OCI-LY7 (cell line): ENCODE measurements at regions not wholly inside any gene's neighbourhood (a gene's known extent, or its start where the extent isn't known, plus 50 kb on each side); places are given as distances from the start of the nearest gene placed in this dataset.

Experiments
- BruUV-seq: library from RNA; stranded (reverse); fragments of 400-500 nt; replicated peaks from 2 replicates; lab custom pipeline; 2021; lab: Mats Ljungman, UMichigan
- CTCF ChIA-PET: fragments of 300-600 bp; sonication (Branson Sonifier 250); formaldehyde crosslinking; loops from one replicate; lab custom pipeline; 2022; ENCODE audit warnings: antibody characterized with exemption; ENCODE audit not compliant: unreplicated experiment; lab: Charles Lee
- POLR2A ChIA-PET: fragments of 300-600 bp; sonication (Branson Sonifier 250); formaldehyde crosslinking; loops from one replicate; lab custom pipeline; 2022; ENCODE audit warnings: antibody characterized with exemption; lab: Charles Lee
- DNase-seq: peaks from one replicate; pipeline ENCODE4 v3.0.0-alpha.2; 2015; ENCODE audit warnings: low spot score
- H2AFZ ChIP-seq: fragments of 200-600 bp; sonication (generic), shearing (Covaris generic); 2 replicates; pipeline ENCODE4 v1.6.1; 2014; ENCODE audit warnings: mild to moderate bottlenecking, antibody characterized with exemption, low read length, moderate library complexity
- H3K27ac ChIP-seq: fragments of 200-600 bp; sonication (generic); 2 replicates; pipeline ENCODE4 v1.5.1; 2014; ENCODE audit warnings: mixed run types, low read depth, mild to moderate bottlenecking, moderate library complexity, low read length, inconsistent platforms; ENCODE audit not compliant: poor library complexity, severe bottlenecking
- H3K36me3 ChIP-seq: fragments of 200-600 bp; sonication (generic); 2 replicates; pipeline ENCODE4 v1.6.1; 2014; ENCODE audit warnings: mild to moderate bottlenecking, antibody characterized with exemption, low read length, moderate library complexity, mixed read lengths; ENCODE audit not compliant: insufficient read depth
- H3K4me1 ChIP-seq: fragments of 200-600 bp; sonication (generic); 2 replicates; pipeline ENCODE4 v1.5.1; 2014; ENCODE audit warnings: mild to moderate bottlenecking, low read length; ENCODE audit not compliant: insufficient read depth, poor library complexity, severe bottlenecking
- H3K4me2 ChIP-seq: fragments of 200-600 bp; sonication (generic); 2 replicates; pipeline ENCODE4 v1.6.1; 2014; ENCODE audit warnings: mild to moderate bottlenecking, low read length
- H3K4me3 ChIP-seq: fragments of 200-600 bp; sonication (generic); 2 replicates; pipeline ENCODE4 v1.5.1; 2014; ENCODE audit warnings: mild to moderate bottlenecking, low read depth, low read length; ENCODE audit not compliant: poor library complexity, severe bottlenecking
- H3K79me2 ChIP-seq: fragments of 200-600 bp; sonication (generic); 2 replicates; pipeline ENCODE4 v1.6.1; 2016; ENCODE audit warnings: low read depth, mild to moderate bottlenecking, low read length, moderate library complexity, mixed read lengths; ENCODE audit not compliant: insufficient read depth
- H3K9me2 ChIP-seq: fragments of 200-600 bp; sonication (generic); 2 replicates; pipeline ENCODE4 v1.6.1; 2016; ENCODE audit warnings: mild to moderate bottlenecking, low read length, mixed read lengths; ENCODE audit not compliant: insufficient read depth
- H3K9me3 ChIP-seq: fragments of 200-600 bp; sonication (generic); 2 replicates; pipeline ENCODE4 v1.6.1; 2014; ENCODE audit warnings: mild to moderate bottlenecking, mixed run types, low read length, mixed read lengths
- H4K20me1 ChIP-seq: fragments of 200-600 bp; sonication (generic); 2 replicates; pipeline ENCODE4 v1.6.1; 2014; ENCODE audit warnings: mild to moderate bottlenecking, antibody characterized with exemption, low read length, moderate library complexity, mixed read lengths; ENCODE audit not compliant: insufficient read depth
- EZH2phosphoT487 ChIP-seq: fragments of 200-600 bp; sonication (generic); IDR thresholded peaks from 2 replicates; pipeline ENCODE4 v1.6.1; 2018; ENCODE audit warnings: low read depth, borderline replicate concordance, mild to moderate bottlenecking, mixed run types, antibody characterized with exemption, low read length, moderate library complexity, mixed read lengths
- intact Hi-C: fragments of 100-400 bp; cut with micrococcal nuclease; formaldehyde crosslinking; loops from one replicate; pipeline ENCODE4 v1.10.0; 2022; ENCODE audit not compliant: unreplicated experiment
- TF ChIP-seq, protein P1 (sequence below): fragments of 200-600 bp; sonication (generic); conservative IDR thresholded peaks from 2 replicates; pipeline ENCODE4 v1.5.1; 2014; ENCODE audit warnings: mild to moderate bottlenecking, antibody characterized with exemption, low read length, moderate library complexity, mixed read lengths

- CTCF ChIA-PET, result no interaction called here
- Histone ChIP-seq H3K9me3 (no peaks in the 10 kb centered on the region), H3K4me3 (no peak overlapping the region), H3K9me2 (no peaks in the 10 kb centered on the region), H3K27ac (no peak overlapping the region), H4K20me1 (no peaks in the 10 kb centered on the region), H2AFZ (no peak overlapping the region), H3K4me1 (no peaks in the 10 kb centered on the region), H3K4me2 (no peak overlapping the region), H3K79me2 (no peaks in the 10 kb centered on the region), H3K36me3 (no peaks in the 10 kb centered on the region)
- BruUV-seq, result no TSS peak
- POLR2A ChIA-PET, result no interaction called here
- intact Hi-C loops, result no loop called here
- no peak for TF ChIP-seq EZH2phosphoT487
- TF ChIP-seq, protein P1, sequence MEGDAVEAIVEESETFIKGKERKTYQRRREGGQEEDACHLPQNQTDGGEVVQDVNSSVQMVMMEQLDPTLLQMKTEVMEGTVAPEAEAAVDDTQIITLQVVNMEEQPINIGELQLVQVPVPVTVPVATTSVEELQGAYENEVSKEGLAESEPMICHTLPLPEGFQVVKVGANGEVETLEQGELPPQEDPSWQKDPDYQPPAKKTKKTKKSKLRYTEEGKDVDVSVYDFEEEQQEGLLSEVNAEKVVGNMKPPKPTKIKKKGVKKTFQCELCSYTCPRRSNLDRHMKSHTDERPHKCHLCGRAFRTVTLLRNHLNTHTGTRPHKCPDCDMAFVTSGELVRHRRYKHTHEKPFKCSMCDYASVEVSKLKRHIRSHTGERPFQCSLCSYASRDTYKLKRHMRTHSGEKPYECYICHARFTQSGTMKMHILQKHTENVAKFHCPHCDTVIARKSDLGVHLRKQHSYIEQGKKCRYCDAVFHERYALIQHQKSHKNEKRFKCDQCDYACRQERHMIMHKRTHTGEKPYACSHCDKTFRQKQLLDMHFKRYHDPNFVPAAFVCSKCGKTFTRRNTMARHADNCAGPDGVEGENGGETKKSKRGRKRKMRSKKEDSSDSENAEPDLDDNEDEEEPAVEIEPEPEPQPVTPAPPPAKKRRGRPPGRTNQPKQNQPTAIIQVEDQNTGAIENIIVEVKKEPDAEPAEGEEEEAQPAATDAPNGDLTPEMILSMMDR, result no peak
- no peak for DNase-seq
Observed at GRCh38 chr6:2414885-2415547, 169.6 kb upstream of the GMDS start.

- no peak for DNase-seq
- Histone ChIP-seq H3K9me2 (no peaks in the 10 kb centered on the region), H3K36me3 (no peaks in the 10 kb centered on the region), H4K20me1 (no peaks in the 10 kb centered on the region), H3K79me2 (no peaks in the 10 kb centered on the region), H3K4me2 (no peak overlapping the region), H2AFZ (no peak overlapping the region), H3K9me3 (no peaks in the 10 kb centered on the region), H3K4me3 (no peak overlapping the region), H3K27ac (no peak overlapping the region), H3K4me1 (no peaks in the 10 kb centered on the region)
- intact Hi-C loops, result no loop called here
- ChIA-PET POLR2A (interaction anchor here (0.7 to 1.5 kb wide), 3 partner anchors 9 to 1216 kb away, joined by 3 to 4 read pairs (median 4); no protein-coding TSS in a partner anchor), CTCF (no interaction called here)
- no TSS peak for BruUV-seq
- TF ChIP-seq, protein P1, result no peak
- TF ChIP-seq EZH2phosphoT487, result no peak
Observed at GRCh38 chr6:2412731-2413130, 167.3 kb upstream of the GMDS start.

DNA sequence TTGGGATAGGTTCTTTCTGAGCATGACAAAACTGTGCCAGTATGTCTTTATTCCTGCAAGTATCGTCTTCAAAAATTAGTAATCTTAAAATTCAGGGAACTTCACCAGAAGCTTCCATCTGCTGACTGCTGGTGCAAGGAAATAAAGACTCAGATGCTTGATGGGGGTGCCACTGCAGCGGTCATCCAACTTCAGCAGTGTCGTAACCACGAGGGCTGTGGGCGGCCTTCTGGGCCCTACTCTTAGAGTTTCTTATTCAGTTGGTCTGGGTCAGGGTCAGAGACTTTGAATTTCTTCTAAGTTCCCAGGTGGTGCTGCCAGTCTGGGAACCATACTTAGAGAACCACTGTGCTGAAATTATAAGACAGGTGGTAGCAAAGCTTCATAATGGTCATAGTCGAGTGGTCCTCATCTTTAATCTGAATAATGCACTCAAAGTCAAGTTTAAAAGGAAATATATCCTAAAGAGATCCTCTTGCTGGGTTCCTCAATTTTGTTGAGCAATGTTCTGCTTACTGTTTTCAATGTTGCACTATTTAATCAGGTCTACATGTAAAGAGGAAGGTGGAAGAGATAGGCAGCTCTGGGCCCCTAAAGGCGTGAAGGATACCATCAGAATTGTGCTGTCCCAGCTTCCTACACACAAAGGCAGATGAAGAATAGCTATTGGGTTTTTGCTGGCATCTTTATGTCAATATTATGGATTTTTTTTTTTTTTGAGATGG, 165.4 kb upstream of the GMDS start:
- ChIA-PET POLR2A (interaction anchor here (1.5 kb wide), 1 partner anchor 7 kb away, joined by 4 read pairs; no protein-coding TSS in a partner anchor), CTCF (no interaction called here)
- no peaks in the 10 kb centered on the region for H3K4me1 ChIP-seq

More for the DNA sequence above, 165.4 kb upstream of the GMDS start:
- Histone ChIP-seq H3K4me3 (no peak overlapping the region), H3K27ac (no peak overlapping the region), H3K36me3 (no peaks in the 10 kb centered on the region), H3K9me3 (no peaks in the 10 kb centered on the region), H4K20me1 (no peaks in the 10 kb centered on the region), H3K79me2 (no peaks in the 10 kb centered on the region), H3K9me2 (no peaks in the 10 kb centered on the region), H3K4me2 (no peak overlapping the region), H2AFZ (no peak overlapping the region)
- intact Hi-C loops, result no loop called here
- DNase-seq, result no peak
- no peak for TF ChIP-seq EZH2phosphoT487
- TF ChIP-seq, protein P1, result no peak
- BruUV-seq, result no TSS peak
